Adipocyte (in vitro differentiated cells): ENCODE measurements at regions not wholly inside any gene's neighbourhood (a gene's known extent, or its start where the extent isn't known, plus 50 kb on each side); places are given as distances from the start of the nearest gene placed in this dataset.
"Not testable (repeated sequence)": the region's sequence is repeated elsewhere in the genome, so short reads cannot be mapped to it uniquely, and the experiment has no call there.

Source experiments
- DNase-seq: peaks from one replicate; pipeline ENCODE4 v3.0.0-alpha.2; 2015; ENCODE audit warnings: low read depth
- H3K27me3 ChIP-seq: replicated peaks from 2 replicates; pipeline ENCODE4 v1.7.0; 2013; ENCODE audit warnings: mild to moderate bottlenecking, low read length, moderate library complexity; ENCODE audit not compliant: control insufficient read depth, insufficient read depth
- H3K36me3 ChIP-seq: 2 replicates; pipeline ENCODE4 v1.7.0; 2013; ENCODE audit warnings: low read length, mild to moderate bottlenecking, moderate library complexity; ENCODE audit not compliant: control insufficient read depth, insufficient read depth, severe bottlenecking
- H3K4me1 ChIP-seq: 2 replicates; pipeline ENCODE4 v1.7.0; 2013; ENCODE audit warnings: mild to moderate bottlenecking, low read length, moderate library complexity; ENCODE audit not compliant: control insufficient read depth, insufficient read depth
- H3K4me3 ChIP-seq: 2 replicates; pipeline ENCODE4 v1.7.0; 2013; ENCODE audit warnings: mild to moderate bottlenecking, low read length, moderate library complexity
- H3K9ac ChIP-seq: 2 replicates; pipeline ENCODE4 v1.7.0; 2013; ENCODE audit warnings: mild to moderate bottlenecking, low read length, moderate library complexity
- H3K9me3 ChIP-seq: 2 replicates; pipeline ENCODE4 v1.7.0; 2013; ENCODE audit warnings: mild to moderate bottlenecking, low read length, moderate library complexity; ENCODE audit not compliant: control insufficient read depth

DNA sequence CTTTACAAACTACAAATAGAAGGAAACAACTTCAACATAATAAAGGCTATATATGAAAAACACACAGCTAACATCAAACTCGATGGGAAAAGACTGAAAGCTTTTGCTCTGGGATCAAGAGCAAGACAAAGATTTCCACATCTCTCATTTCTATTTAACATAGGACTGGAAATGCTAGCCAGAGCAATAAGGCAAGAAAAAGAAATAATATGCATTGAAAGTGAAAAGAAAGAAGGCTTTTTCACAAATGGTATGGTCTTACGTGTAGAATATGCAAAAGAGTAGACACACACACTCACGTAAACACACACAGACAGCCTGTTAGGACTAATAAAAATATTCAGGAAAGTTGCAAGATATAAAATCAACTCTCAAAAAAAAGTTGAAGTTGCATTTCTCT lies 660.5 kb upstream of the PCDH10 start:
- no peak for DNase-seq
- no peaks in the 10 kb centered on the region for H3K36me3 ChIP-seq
- H3K4me3 ChIP-seq, result no peak overlapping the region
- no peaks in the 10 kb centered on the region for H3K27me3 ChIP-seq
- no peak overlapping the region for H3K9ac ChIP-seq
- H3K9me3 ChIP-seq, result peaks cover 18% of the 10 kb centered on the region
- H3K4me1 ChIP-seq, result no peaks in the 10 kb centered on the region

DNA sequence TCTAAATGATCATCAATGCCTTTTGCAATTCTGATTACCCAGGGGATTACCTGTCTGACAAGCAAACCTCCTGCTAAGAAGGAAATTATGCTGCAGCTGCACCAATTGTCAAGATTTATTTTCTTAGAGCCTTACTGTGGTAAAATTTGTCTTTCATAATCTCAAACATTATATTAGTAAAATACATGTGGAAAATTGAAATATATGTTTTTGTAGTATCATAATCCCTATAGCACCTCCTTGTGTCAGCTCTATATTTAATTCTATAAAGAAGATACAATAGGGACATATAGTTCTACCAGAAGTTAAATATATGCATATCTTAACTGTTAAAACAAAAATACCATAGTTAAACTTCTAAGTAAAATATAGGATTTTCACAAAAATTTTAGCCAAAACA lies 655.6 kb upstream of the PCDH10 start:
- Histone ChIP-seq H3K4me3 (no peak overlapping the region), H3K9me3 (peaks cover 10% of the 10 kb centered on the region), H3K27me3 (no peaks in the 10 kb centered on the region), H3K36me3 (no peaks in the 10 kb centered on the region), H3K9ac (no peak overlapping the region), H3K4me1 (no peaks in the 10 kb centered on the region)
- peak; percentile 8 for DNase-seq

DNA sequence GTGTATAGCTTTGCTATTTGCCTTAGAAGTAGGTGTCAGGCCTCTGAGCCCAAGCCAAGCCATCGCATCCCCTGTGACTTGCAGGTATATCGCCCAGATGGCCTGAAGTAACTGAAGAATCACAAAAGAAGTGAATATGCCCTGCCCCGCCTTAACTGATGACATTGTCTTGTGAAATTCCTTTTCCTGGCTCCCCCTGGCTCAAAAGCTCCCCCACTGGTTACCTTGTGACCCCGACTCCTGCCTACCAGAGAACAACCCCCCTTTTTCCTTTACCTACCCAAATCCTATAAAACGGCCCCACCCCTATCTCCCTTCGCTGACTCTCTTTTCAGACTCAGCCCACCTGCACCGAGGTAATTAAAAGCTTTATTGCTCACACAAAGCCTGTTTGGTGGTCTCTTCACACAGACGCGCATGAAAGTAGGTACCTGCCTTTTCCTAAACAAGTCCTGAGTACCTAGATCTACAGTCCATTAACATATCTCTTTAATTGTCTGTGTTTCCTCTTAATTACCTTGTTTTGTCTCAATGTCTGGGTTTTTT lies 653.8 kb upstream of the PCDH10 start:
- not testable (repeated sequence) for H3K27me3 ChIP-seq, H3K9ac ChIP-seq, H3K4me3 ChIP-seq, H3K9me3 ChIP-seq, H3K36me3 ChIP-seq, H3K4me1 ChIP-seq, DNase-seq

DNA sequence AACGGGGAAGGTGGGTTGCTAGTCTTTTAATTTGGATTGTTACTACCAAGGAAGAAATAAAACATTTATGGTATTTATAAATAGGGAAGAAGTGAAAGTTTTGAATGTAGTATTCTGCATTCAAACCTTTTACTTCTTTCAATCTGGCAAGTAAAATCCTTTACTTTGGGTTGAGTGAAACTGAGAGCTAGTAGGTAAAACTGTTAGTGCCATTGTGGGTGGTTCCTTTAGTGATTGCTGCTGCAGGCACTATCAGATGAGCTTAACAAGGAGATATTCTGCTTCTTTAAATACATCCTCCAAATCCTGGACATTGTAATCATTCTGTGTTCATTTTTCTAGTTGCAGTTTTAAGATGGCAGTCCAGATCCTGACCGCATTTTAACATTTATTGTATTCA lies 650.9 kb upstream of the PCDH10 start:
- Histone ChIP-seq H3K9ac (no peak overlapping the region), H3K36me3 (no peaks in the 10 kb centered on the region), H3K9me3 (no peaks in the 10 kb centered on the region), H3K27me3 (no peaks in the 10 kb centered on the region), H3K4me1 (no peaks in the 10 kb centered on the region), H3K4me3 (no peak overlapping the region)
- DNase-seq, result no peak

DNA sequence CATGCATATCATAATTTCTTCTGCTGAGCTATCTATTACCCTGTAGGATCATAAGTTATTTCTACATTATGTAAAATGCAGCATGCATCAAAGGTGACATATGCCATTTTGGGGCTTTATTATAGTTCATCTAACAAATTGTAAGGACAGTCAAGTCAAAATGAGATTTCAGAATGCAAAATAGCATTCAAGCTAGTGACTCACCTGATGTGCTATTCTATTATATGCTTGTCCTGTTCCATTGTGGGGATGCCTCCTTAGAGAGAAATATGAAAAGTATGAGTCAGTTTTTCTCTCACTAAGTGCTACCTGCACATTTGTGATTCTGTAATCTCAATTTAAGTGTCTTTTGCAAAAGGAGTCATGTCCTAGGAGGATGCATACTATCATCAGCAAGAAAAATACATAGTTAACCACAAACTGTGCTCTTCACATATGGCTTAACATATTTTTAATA lies 647.0 kb upstream of the PCDH10 start:
- DNase-seq, result no peak
- no peaks in the 10 kb centered on the region for H3K4me1 ChIP-seq
- no peaks in the 10 kb centered on the region for H3K36me3 ChIP-seq
- H3K9ac ChIP-seq, result no peak overlapping the region
- no peaks in the 10 kb centered on the region for H3K27me3 ChIP-seq
- H3K9me3 ChIP-seq, result no peaks in the 10 kb centered on the region
- no peak overlapping the region for H3K4me3 ChIP-seq

DNA sequence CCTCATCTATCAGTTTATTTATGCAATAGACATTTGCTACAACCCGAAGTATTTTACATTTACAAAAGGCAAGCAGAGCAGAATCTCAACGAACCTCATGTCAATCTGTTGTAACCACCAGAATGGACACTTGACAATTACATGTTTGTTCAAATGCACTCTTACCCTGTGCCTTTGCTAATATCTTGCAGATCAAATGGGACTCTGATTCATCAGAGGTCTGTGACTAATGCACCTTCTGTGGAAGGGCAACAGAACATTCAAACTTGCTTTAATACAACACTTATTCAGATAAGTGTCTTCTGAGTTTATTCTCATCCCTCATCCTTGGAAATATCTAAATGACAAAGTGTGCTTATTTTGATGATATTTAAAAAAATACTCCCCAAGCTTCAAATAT lies 644.7 kb upstream of the PCDH10 start:
- Histone ChIP-seq H3K4me1 (no peaks in the 10 kb centered on the region), H3K36me3 (no peaks in the 10 kb centered on the region), H3K9me3 (no peaks in the 10 kb centered on the region), H3K27me3 (no peaks in the 10 kb centered on the region), H3K9ac (no peak overlapping the region), H3K4me3 (no peak overlapping the region)
- no peak for DNase-seq

DNA sequence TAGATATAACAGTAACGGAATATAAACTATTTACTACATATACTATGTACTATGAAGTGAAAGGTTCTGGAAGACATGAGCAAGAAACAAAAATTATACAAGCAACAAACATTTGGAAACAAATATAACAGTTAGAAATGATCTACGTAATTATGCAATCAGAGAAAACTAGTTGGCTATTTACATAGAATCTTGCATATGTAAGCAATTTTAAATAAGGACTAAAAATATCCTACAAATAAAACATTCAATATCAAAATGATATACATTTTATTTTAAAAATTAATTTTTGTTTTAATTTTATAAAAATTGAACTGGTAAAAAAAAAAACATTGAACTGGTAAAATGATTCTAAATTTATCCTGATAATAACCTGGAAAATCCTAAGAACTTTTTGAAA lies 642.5 kb upstream of the PCDH10 start:
- Histone ChIP-seq H3K27me3 (no peaks in the 10 kb centered on the region), H3K36me3 (no peaks in the 10 kb centered on the region), H3K4me3 (no peak overlapping the region), H3K9me3 (no peaks in the 10 kb centered on the region), H3K9ac (no peak overlapping the region), H3K4me1 (no peaks in the 10 kb centered on the region)
- no peak for DNase-seq

DNA sequence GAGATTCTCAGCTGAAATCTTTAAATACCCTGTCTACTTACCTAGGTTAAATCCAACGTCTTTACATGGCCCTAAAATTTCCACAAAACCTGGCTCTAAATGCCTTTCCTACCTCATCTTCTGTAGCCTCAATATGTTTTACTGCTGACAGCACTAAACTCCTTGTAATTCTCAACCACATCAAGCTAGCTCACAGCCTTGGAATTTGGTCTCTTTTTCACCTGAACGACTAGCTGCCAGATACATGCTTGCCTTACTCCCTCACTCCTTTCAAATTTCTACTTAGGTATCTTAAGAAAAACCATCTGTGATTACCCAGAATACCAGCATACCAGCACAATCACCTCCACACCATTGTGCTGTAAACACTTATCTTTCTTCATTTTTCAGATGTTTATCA lies 635.6 kb upstream of the PCDH10 start:
- Histone ChIP-seq H3K36me3 (no peaks in the 10 kb centered on the region), H3K4me3 (no peak overlapping the region), H3K4me1 (no peaks in the 10 kb centered on the region), H3K9me3 (no peaks in the 10 kb centered on the region), H3K9ac (no peak overlapping the region), H3K27me3 (no peaks in the 10 kb centered on the region)
- no peak for DNase-seq

DNA sequence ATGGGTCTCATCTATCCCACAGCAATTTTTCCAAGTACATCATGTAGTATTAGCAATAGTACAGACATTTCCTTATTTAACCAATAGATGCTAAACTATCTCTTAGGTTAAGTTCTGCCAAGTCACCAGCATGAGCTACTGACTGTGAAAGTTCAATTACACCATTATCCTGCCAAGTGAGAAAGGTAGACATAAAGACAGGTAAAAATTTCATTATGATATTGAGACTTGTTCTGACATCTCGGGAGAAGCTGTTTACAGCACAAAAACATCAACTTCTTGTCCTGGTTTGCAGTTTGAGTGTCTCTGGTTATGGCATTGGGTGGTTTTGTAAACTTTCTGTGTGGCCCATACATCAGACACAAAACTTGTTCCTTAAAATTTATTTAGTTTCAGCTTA lies 622.4 kb upstream of the PCDH10 start:
- H3K9me3 ChIP-seq, result no peaks in the 10 kb centered on the region
- no peaks in the 10 kb centered on the region for H3K27me3 ChIP-seq
- no peaks in the 10 kb centered on the region for H3K4me1 ChIP-seq
- H3K36me3 ChIP-seq, result no peaks in the 10 kb centered on the region
- H3K9ac ChIP-seq, result no peak overlapping the region
- H3K4me3 ChIP-seq, result no peak overlapping the region
- DNase-seq, result no peak

DNA sequence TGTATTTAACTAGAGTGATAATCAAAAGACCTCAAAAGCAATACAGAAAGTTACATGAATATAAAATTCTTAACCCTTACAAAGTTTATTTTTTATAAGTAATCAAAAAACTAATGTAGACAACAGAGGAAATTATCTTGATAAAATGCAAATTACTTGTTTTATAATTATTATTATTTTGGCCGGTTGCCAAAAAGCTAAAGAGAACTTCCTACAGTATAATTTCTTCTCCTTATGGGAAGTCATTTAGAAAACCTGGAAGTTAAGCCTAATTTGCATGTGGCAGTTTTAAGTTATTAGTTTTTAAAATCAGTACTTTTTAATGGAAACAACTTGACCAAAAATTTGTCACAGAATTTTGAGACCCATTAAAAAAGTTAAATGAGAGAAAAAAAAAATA lies 621.3 kb upstream of the PCDH10 start:
- Histone ChIP-seq H3K36me3 (no peaks in the 10 kb centered on the region), H3K27me3 (no peaks in the 10 kb centered on the region), H3K4me1 (no peaks in the 10 kb centered on the region), H3K9ac (no peak overlapping the region), H3K9me3 (no peaks in the 10 kb centered on the region), H3K4me3 (no peak overlapping the region)
- peak; percentile 2 for DNase-seq

DNA sequence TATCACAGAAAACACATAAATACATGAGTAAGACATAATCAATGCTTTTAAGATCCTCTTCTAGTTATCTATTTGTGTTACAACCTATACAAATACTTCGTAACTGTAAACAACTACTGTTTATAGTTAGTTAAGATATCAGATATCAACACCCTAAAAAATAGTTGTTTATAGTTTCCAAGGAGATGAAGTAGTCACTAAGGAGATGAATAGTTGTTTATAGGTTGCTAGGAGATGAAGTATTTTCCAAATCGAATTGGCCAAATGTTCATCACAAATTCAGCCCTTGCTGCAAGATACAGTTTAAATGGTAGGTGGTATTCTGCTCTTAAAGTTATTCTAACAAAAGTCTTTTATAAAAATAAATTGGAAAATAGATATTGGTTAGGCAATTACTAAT lies 618.2 kb upstream of the PCDH10 start:
- H3K4me3 ChIP-seq, result no peak overlapping the region
- H3K27me3 ChIP-seq, result no peaks in the 10 kb centered on the region
- no peak for DNase-seq
- no peaks in the 10 kb centered on the region for H3K9me3 ChIP-seq
- no peaks in the 10 kb centered on the region for H3K36me3 ChIP-seq
- no peaks in the 10 kb centered on the region for H3K4me1 ChIP-seq
- no peak overlapping the region for H3K9ac ChIP-seq

DNA sequence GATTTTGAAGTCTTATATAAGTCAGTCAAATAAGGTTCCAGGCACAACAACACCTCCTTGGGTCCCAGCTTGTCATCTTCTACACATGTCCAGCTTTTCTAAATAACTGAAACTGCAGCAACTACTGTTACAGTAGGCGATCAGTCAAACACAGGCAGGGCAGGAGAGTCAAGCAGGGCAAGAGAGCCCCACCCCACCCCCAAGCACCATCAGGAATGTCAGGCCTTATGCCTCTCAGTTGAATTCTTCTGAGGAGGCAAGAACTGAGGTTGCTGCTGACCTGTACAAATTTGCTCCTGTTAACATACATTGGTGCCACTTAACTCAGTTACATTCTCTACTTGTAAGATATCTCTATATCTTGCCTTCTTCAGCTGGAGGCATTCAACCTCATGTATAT lies 608.8 kb upstream of the PCDH10 start:
- H3K9ac ChIP-seq, result no peak overlapping the region
- no peaks in the 10 kb centered on the region for H3K4me1 ChIP-seq
- no peaks in the 10 kb centered on the region for H3K27me3 ChIP-seq
- DNase-seq, result no peak
- no peak overlapping the region for H3K4me3 ChIP-seq
- H3K9me3 ChIP-seq, result peaks cover 4% of the 10 kb centered on the region
- no peaks in the 10 kb centered on the region for H3K36me3 ChIP-seq
